A204.1 (cell line): ENCODE measurements at regions not wholly inside any gene's neighbourhood (a gene's known extent, or its start where the extent isn't known, plus 50 kb on each side); places are given as distances from the start of the nearest gene placed in this dataset.

Experiments used
- FAIRE-seq: peaks from 2 replicates; lab custom pipeline; 2012; peaks lifted over from hg19 to GRCh38; lab: Jason Lieb, UNC

GRCh38 chr13:50358231-50359040, 343.2 kb downstream of the KCNRG start:
- no peak for FAIRE-seq

- FAIRE-seq = no peak
Observed at GRCh38 chr13:50359041-50359367, 343.8 kb downstream of the KCNRG start.

GRCh38 chr13:50359779-50360178, 344.5 kb downstream of the KCNRG start:
- no peak for FAIRE-seq

DNA sequence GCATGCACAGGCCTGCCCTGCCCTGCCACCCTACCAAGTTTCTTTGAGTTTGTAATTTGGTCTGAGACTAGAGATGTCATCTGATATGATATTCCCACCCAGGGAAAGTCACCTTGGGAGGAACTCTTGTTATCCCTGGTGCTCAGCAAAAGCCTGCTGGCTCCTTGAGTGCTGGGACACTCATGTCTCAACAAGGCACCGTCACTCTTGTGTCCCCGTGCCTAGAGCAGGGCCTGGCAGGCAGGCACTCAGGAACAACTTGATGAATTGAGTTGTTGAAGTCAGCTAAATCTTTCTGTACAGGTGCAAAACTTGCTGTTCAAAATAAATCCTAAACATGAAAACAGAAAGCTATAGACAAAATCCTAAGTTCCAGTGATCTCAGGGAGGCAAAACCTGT, 345.4 kb downstream of the KCNRG start:
- no peak for FAIRE-seq

GRCh38 chr13:50361282-50361681, 346.0 kb downstream of the KCNRG start:
- FAIRE-seq = no peak

GRCh38 chr13:50365408-50366391, 350.5 kb downstream of the KCNRG start:
- no peak for FAIRE-seq

DNA sequence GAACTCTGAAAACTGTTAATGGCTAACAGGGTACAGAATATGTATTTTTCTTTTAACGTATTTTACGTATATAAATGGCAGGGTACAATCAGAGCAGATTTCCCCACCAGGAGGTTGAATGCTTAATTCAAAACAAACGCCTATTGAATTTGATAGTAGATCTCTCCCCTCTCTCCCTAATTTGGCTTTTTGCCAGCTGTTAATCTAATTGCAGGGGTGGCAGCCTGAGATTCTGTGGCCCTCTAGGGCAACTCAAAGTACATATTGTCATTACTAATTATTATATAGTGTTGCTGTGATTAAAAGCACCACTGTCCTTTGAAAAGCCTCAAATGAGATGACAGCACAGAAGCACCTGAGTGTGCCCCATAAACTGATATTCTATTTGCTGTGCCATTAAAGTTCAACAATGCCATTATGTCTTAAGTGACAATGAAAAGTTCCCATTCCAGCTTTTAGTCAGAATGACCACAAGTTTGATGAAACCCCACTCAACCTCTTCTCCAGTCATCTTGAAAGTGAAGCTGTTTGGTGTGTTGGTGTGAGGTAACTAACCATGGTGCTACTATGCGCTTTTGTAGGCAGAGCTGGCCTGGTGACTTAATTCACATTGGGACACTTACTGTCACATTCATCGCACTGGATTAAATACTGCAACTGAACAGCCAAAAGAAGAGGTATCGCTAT, 351.4 kb downstream of the KCNRG start:
- no peak for FAIRE-seq

DNA sequence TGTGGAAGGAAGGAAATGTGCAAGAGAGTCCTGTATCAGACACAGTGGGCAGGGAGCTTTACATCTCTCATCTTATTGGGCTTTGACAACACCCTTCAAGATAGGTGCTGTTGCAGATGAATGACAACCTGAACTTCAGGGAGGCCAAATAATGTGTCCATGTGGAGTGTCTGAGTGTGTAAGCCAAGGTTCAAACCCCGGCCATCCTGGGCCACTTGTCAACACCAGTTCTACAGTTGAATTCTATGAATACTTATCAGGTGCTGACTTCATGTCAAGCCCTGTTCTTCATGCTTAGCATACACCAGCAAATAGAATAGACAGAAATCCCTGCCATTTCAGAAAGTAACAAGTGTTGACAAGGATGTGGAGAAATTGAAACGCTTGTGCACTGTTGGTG, 354.4 kb downstream of the KCNRG start:
- FAIRE-seq = no peak

DNA sequence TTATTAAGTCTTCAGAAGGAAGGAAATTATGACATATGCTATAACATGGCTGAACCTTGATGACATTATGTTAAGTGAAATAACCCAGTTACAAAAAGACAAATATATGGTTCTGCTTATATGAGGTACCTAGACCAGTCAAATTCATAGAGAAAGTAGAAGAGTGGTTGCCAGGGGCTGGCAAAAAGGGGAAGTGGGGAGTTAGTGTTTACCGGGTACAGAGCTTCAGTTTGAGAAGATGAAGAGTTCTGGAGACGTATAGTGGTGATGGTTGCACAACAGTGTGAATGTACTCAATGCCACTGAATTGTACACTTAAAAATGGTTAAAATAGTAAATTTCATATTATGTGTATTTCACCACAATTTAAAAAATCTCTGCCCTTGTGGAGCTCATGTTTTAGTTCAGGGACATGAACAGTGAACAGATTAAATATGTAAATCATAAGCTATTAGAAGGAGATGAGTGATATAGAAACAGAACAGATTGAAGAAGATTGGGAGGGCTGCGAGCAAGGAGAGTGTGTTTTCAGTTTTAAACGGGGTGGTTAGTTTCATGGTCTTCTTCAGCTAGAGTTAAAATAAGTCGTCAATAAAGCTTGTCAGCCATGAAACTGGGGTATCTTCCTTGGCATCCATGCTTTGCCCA, 355.2 kb downstream of the KCNRG start:
- no peak for FAIRE-seq

DNA sequence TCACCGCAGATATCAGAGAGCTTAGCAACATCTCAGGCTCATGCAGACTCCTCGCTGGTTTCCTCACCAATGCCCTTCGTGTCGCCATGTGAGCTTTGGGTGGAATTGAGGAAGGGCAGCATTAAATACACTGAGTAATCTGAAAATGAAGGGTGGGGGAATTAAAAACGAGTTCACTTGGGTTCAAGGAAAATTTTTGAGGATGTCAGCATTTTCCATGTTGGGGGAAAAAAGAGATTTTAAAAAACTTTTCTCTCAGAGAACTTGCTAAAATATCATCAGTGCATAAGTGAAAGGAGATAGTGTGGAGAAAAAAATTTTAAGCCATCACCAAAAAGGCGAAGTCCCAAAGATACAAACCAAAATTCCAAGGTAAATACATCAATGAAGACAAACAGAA, 359.3 kb downstream of the KCNRG start:
- FAIRE-seq = no peak

DNA sequence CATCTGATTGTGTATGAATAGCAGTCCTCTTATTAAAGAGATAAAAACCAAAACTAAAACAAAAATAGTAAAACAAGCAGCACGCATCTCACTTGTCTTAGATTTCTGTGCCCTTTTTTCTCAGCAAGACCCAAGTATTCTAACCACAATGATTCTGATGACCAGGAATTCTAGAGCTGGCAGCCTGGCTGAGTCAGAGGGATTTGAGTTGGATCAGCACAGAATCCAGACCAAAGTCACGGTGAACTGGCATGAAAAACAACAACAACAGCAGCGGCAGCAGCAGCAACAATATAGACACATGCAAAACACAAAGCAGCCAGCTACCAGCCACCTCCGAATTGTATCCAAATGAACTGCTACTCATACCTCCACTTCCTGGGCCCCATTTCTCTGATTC, 360.5 kb downstream of the KCNRG start:
- no peak for FAIRE-seq

DNA sequence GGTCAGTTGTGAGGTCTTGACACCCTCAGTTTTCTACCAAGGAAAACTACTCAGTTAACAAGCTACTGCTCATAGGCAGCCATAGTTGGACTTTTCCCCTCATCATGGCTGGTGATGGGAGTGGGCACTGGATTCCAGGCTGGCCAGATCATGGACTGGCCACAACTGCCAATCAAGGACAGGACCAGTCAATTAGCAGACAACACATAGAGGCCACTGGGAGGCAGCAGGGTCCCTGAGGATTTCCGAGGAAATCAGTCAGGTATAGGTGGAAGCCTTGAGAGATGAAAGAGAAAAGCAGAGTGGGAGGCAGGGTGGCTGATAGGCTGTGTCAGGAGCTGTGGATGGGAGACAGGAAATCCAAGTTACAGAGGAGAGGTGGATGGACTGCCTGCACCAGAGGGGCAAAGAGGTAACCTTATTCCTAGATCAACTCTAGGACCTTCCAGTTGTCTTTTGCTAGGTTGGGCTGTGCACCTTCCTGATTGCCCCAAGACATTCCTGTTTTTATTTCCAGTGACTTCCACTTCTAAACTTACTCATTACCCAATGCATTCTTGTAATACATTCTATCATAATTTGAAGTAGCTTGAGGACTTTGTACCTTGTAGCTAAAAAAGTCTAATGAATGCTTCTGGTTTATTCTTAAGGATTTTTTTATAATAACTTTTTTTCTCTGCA, 361.8 kb downstream of the KCNRG start:
- FAIRE-seq = no peak

GRCh38 chr13:50377726-50378270, 362.6 kb downstream of the KCNRG start:
- FAIRE-seq = no peak

DNA sequence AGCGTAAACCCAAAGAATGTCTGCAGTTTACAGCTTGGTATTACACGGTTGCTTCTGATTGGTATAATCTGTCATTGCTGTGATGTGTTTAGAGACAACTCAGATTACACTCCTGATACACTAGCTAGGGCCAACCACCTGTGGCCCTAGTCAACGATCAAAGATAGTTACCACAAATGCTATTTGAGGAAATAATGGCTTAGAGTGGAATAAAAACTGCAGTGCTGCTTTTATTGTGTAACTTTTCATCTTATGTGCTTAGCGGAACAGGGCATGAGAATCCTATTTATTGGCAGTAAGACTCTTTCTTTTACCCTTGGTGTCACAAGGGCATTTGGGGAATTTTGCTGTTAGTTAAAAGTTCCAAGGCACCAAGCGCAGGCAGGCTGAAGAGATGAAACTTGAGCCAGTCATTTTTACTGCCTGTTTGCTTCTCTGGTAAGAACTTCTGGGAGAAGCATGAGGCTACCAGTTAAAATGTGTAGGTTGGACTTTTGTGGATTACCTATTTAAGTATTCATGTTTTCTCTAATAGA, 363.3 kb downstream of the KCNRG start:
- FAIRE-seq = no peak

DNA sequence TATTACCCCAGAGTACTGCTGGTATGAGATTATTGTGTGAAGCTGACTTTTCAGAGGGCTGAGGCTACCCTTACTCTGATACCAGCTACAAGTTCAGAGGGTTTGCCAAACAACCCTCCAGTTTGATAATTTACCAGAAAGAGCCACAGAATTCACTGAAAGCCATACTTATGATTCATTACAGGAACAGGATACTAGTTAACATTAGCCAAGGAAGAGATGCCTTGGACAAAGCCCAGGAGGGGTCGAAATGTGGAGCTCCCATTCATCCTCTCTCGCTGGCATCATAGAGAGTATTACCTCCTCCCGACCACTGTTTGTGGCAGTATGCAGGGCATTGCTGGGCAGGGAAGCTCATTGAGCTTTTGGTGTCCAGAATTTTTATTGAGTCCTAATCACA, 364.3 kb downstream of the KCNRG start:
- no peak for FAIRE-seq

GRCh38 chr13:50380905-50381304, 365.7 kb downstream of the KCNRG start:
- no peak for FAIRE-seq

GRCh38 chr13:50382511-50382910, 367.3 kb downstream of the KCNRG start:
- FAIRE-seq = no peak

- no peak for FAIRE-seq
Observed at GRCh38 chr13:50382951-50383350, 367.7 kb downstream of the KCNRG start.

DNA sequence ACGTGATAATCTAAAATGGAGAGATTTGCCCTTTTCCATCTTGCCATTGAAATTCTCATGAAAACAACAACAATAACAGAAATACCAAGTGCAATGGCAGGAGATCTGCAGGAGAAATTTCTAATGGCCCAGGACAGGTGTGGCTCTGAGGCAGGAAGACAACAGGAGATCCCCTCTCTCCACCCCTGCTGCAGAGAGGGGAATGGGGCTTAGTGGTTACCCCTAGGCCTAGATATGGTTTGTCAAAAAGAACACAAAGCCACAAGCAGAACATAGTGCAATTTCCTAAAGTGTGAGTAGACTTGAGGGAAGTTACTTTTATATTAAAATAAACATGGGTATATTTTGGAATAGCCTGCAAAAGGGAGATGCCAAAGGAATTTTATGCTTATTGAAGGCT, 369.5 kb downstream of the KCNRG start:
- no peak for FAIRE-seq

DNA sequence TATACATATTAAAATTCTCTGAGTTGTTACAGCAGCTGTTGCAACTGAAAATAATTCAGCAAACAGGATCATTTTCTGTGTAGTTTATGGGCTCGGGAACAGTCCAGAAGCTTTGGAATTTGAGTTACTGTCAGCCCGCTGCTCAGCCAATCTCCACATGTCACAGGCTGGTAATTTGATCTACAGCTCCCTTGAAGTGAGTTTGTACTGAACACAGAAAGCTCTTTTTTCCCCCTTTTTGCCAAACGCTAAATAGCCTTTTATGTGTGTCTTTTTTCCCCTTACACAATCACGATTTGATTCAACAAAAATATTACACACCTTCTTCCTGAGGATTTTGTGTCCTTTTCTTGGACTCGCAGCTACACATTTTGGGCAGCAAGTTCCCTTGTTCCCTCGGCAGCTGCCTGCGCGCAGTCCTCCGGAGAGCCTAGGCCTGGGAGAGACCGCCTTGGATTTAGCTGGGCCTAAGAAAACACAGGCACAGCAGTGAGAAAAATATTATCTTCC, 371.4 kb downstream of the KCNRG start:
- FAIRE-seq = no peak

GRCh38 chr13:50387051-50387581, 371.9 kb downstream of the KCNRG start:
- FAIRE-seq = no peak
